NCI-H1105 treated with DMSO at 0.1 percent for 48 hours (cell line): ENCODE measurements at regions not wholly inside any gene's neighbourhood (a gene's known extent, or its start where the extent isn't known, plus 50 kb on each side); places are given as distances from the start of the nearest gene placed in this dataset.
"Not testable (repeated sequence)": the region's sequence is repeated elsewhere in the genome, so short reads cannot be mapped to it uniquely, and the experiment has no call there.

Experiments
- DNase-seq: peaks from one replicate; lab custom pipeline; 2025; lab: John Stamatoyannopoulos, UW

DNA sequence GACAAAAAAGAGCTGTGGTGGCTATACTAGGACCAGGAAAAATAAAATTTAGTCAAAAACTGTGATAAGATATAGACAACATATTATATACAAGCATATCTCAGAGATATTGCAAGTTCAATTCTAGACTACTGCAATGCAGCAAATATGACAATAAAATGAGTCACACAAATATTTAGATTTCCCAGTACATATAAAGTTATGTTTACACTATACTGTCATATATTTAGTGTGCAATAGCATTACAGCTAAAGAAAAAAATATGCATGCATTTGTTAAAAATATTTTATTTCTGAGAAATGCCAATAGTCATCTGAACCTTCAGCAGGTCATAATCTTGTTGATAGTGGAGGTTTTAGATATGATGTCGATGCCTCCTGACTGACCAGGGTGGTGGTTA, 72.1 kb downstream of the AKR1C4 start:
- no peak for DNase-seq

DNA sequence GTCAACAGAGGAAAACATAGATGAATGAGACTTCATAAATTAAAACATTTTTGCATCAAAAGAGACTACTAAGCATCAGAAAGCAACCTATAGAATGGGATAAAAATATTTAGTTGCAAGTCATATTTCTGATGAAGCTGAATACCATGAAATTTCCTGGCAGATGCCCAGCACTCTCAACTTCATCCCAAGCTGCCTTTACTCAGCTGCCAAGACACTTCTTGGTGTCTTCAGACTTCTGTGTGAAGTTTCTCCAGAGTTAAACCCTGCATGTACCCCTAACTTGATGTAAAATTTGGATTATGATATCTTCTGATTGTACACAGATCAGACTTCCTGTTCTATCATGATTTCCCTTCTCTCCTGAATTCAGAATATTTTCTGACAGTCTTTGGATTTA, 73.2 kb downstream of the AKR1C4 start:
- no peak for DNase-seq

DNA sequence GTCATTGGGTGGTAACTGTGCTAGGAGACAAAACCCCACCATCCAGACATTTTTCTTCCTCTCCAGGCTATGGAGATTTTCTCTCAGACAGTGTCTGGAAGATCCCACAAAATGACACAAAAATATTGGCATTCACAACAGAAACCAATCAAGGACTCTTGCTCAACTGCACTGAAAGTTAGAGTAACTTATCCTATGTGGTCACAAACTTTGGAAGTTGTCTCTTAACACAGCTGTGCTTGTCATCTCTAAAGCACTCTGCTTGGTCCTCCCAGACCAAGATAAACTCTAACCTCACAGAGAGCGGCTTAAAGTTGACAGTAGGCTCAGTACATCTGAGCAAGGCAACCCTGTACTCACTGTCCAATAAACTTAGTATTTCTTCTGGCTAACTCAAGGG, 74.9 kb downstream of the AKR1C4 start:
- no peak for DNase-seq

DNA sequence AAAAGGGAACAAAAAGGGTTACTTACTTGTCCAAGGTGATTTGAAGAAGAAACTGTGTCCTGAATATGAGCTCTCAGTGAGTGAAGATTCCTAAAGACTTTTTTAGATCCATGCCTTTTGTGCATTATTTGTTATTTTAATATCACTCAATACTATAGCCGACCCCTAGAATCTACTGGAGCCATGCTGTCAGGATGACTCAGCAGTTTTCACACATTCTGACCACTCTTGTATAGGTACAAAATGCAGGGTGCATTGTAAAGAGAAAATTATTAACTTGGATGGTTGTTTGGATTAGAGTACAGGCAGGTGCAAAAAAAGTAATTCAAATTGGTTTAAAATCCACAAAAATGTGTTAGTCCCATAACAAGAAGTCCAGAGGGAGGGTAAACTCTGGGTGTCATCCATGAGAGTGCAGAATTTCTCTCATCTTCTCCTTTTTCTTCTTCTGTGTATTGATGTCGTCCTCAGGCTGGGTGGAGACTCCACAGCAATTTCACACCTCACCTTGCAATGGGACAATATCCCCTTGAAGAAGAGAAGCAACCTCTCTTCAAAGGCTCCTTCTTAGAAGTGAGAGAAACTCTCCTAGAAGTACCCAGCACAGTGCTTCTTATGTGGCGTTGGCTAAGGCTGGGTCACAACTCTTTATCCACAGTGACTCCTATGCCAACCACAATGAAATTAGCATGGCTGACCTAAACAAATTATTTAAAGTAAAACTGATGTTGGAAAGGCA, 75.6 kb downstream of the AKR1C4 start:
- DNase-seq = no peak

DNA sequence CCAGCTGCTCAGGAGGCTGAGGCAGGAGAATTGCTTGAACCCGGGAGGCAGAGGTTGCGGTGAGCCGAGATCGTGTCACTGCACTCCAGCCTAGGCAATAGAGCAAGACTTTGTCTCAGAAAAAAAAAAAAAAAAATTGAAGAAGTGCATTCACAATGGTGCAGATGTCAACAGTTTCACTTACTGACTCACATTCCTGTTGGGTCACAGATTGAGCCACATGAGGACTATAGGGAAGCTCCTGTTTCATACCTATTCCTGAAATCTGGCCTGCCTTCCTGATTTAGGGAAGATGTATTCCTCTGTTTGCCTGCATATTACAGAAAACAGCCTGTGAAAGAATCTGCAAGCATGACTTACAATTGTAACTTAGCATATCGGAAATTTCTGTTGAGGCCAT, 78.2 kb downstream of the AKR1C4 start:
- no peak for DNase-seq

DNA sequence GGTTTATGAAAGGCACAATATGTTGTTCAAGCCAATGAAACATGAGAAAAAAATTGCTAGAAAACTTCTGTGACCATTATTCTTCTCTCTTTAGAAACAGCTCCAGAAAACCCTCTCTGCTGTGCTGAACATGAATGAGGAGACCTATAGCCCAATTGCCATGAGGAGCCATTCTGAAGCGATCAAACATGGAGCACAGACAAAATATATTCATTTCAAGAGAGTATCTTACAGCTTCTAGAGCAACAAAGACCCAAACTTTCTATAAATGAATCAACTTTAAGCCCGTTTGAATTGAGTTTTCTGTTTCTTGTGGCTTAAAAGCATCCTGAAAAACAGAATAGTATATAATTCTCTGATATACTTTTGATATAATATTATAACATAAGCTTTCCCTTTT, 83.4 kb upstream of the UCN3 start:
- no peak for DNase-seq

DNA sequence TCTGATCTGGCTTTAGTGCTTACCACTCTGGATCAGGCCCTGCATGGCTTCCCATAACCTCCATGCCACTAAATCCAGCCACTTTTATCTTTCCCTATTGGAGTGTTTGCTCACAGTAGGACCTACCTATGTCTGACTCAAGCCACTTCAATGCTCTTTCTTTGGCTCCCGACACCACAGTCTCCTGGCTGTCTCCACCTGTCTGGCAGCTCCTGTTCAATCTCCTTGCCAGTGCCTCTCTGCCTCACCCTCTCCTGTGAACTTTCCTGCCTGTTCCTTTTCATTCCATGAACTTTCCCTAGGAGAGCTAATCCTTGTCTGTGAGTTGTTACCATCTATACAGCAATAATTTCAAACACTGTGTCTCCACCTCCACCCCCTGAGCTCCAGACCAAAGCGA, 82.6 kb upstream of the UCN3 start:
- DNase-seq = no peak

DNA sequence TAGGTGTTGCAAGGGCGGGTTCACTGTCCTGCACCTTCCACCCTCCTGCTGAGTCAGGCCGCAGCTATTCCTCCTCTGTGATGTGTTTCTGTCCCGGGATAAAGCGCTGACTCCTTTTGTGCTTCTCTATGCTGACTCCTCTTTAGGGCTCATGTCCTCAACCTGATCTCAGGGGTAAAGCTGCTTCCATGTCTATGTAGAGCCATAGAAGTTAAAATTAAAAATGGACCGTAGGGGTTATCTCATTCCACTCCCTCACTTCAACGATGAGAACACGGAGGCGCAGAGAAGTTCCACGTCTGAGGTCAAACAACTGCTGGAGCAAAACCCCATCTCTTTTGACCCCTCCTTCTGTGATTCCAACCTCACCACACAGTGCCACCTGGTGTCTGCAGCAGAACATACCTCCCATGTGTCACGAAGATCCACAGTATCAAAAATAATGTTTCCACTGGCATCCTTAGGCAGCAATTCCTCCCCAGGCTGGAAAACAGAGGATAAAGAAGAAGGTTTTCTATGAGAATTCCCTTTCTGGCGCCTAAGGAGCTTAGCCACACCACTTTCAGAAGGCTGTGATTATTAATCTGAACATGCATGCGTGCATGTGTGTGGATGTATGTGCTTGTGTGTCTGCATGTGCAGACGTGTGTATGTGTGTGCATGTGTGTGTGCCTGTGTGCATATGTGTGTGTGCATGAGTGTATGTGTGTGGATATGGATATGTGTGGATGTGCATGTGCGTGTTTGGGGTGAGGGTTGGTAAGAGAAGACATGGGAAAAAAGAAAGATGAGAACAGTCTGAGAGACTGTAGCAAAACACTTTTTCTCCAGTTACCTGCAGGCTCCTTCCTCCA, 81.2 kb upstream of the UCN3 start:
- DNase-seq = peak; percentile 1

DNA sequence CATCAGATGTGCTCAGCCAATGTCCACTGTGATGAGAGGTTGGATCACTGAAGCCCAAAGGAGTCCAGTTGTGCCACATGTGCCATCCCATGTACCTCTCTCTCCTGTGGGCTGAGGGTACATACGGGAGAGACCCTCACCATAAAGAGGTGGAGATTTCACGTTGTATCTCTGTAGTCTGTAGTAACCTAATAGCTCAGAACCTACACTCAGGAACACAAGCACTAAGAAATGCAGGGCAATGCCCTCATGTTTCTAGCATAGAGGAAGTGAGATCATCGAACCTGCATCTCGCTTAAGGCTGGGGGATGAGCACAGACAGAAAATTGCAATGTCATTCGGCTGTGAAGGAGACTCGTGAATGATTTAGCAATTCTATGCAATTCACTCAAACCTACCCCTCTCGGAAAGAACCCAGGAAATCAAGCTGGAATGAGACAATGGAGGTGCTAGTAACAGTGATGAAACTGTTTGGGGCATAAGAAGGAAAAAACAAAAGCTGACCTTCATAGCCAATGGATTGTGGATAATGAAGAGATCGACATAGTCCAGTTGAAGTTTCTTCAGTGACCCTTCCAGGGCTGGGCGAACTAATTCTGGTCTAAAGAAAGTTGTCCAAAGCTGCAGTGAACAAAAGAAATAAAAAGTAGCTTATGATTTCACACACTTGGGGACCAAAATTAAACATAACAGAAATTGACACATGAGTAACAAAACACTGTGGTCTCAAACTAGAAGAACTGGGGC, 80.3 kb upstream of the UCN3 start:
- DNase-seq = no peak

DNA sequence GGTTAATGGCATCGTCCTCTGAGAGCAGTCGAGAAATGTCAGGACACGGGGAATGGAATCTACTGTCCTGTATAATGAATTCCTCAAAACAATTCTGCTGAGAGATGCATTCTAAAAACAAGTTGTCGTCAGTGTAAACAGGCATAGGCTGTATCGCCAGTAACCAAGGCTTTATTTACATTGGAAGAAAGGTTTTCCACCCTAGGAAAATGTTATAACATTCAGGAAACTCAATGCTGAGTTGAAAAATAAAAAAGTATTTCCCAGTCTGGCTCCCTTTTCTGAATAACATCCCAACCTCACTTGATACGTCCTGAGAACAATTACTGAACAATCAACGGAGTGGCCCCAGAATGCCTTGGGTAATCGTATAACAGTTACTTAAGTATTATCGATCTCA, 79.6 kb upstream of the UCN3 start:
- DNase-seq = no peak

DNA sequence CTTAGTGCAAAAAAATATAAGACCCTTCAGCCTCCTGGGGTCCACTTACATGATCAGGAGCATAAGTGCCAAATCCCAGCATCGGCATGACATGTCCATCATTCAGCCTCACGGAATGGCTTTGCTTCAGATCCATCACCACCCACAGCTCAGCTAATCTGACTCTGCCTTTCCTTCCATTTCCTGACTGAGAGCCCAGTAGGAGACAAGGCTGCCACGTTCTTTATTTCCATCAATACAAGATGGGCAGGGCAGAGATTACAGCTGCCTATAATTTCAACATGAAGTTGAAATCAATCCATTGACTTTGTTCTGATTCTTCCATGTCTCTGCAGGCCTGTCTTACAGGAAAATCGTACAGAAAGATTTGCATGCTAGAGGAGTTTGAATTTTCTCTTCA, 76.4 kb upstream of the UCN3 start:
- DNase-seq = no peak

DNA sequence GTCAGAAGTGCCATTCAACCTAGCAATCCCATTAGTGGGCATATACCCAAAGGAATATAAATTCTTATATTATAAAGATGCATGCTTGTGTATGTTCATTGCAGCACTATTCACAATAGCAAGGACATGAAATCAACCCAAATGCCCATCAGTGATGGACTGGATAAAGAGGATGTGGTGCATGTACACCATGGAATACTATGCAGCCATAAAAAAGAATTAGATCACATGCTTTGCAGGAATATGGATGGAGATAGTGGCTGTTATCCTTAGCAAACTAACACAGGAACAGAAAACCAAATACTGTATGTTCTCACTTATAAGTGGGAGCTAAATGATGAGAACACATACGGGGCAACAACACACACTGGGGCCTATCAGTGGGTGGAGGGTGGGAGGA, 75.5 kb upstream of the UCN3 start:
- DNase-seq = not testable (repeated sequence)

DNA sequence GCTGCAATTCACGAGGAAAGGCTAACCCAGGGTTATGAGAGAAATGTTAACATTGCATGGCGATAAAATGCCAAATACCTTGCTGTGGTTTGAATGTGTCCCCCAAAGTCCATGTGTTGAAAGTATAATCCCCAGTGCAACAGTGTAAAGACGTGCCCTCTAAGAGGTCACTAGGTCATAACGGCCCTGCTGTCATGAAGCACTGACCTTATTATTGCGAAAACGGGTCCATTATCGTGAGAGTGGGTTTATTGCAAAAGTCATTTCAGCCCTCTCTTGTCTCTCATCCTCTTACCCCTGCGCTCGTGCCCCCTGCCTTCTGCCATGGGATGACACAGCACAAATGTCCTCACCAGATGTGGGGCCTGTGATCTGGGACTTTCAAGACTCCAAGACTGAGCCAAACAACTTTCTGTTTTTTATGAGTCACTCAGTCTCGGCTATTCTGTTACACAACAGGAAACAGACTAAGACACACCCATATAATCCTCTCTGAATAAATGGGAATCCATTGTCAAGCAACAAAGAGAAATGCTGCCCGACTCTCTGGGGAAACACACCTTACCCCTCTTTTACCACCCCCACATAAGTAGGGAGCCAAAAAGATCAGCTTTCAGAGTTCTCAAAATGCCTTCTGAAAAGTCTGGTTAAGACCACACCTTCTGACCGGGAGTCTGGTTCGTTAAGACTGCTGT, 73.1 kb upstream of the UCN3 start:
- DNase-seq = no peak

DNA sequence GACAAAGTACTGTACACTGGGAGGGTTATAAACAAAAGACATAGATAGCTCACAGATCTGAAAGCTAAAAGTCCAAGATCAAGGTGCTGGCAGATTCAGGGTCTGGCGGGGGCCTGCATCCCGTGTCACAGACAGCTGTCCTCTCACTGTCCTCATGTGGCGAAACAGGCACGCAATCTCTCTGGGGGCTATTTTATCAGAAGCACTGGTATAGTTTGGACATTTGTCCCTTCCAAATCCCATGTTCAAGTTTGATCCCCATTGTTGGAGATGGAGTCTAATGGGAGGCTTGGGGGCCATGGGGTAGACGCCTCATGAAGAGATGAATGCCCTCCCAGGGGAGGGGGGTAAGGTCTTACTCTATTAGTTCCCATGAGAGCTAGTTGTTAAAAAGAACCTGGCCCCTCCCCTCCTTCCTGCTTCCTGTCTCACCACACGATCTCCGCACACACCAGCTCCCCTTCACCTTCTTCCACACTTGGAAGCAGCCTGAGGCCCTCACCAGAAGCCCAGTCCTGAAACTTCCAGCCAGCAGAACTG, 72.5 kb upstream of the UCN3 start:
- no peak for DNase-seq

DNA sequence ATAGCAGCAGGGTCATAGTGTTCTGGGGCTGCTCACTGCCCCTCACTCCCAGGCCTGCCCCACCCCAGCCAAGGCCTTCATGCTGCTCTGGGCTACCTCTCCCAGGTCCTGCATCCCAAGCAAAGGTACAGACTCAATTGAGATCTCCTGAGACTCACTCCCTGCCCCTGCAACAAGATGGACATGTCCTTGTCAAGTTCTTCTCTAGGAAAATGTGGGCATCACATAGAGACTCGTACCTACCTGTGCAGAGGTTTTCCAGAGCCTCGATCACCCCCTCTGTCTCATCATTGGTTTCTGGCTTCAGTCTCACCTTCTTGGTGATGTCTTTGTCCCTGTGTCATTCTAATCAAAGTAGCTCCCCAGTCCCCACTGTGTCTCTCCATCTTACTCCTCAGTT, 71.8 kb upstream of the UCN3 start:
- DNase-seq = not testable (repeated sequence)

DNA sequence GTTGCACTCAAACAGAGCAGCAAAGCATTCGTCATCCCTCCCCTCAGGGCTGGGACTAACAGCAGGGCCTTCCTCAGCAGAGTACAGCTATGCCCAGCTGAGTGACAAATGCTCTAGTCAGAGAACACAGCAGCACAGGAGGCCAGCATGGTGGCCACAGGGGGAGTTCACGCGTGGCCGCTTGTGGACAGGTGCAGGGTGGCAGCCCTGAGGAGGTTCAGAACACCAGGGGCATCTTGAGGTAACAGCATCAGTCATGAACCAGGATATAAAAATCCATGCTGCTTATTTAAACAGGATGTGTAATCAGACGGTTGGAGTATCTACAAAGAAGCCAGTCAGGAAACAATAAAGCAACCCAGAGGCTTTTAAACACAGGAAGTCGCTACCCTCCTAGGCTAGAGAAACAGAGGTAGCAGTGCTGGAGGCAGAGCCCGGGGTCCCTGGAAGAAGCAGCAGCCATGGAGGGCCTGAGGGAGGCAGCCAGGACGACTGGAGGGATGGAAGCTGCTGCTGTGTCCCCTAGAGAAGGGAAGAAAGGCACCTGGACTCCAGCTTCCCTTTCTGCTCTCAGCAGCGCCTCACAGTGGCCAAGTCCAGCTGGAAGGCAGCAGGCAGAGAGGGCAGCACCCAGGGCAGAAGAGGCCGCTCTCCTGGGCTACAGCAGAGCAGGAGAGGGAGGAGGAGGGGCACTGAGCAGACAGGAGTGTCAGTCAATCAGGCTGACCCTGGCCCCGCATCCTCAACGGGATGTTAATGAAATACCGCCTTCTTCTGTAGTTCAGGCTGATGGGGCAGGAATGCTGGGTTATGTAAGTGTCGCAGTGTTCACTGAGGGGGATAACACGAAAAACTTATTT, 70.8 kb upstream of the UCN3 start:
- DNase-seq = no peak

DNA sequence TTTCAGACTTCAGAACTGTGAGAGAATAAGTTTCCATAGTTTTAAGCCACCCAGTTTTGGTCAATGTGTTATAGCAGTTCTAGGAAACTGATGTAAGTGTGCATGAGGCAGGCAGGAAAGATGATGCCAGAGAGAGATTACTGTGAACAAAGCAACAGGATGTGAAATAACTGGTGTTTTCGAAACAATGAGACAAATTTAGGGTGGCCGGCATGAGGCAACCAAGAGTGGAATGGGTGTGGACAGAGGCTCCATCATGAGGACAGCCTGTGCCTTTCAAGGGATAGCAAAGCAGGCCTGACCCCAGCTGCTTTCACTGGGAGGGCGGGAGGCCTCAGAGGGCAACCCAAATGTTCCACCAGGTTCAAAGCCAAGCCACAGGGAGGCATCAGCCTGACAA, 67.3 kb upstream of the UCN3 start:
- no peak for DNase-seq

DNA sequence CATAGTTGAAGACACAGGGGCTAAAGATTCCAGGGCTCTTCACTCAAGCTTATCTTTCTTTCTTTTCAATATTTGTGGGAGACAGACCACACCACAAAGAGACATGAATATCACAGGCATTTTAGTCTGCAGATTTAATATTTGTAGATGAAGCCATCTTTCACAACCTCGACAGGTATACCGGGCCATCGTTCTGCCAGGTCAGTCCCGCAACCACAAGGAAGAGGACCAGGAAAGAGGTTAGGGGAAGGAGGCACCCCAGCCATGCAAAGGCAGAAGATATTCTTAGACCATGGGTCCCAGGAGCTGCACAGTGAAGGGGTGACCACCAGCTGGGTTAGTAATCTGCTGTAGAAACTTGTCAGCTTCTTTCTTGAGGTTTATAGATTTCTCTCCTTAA, 66.8 kb upstream of the UCN3 start:
- DNase-seq = no peak

DNA sequence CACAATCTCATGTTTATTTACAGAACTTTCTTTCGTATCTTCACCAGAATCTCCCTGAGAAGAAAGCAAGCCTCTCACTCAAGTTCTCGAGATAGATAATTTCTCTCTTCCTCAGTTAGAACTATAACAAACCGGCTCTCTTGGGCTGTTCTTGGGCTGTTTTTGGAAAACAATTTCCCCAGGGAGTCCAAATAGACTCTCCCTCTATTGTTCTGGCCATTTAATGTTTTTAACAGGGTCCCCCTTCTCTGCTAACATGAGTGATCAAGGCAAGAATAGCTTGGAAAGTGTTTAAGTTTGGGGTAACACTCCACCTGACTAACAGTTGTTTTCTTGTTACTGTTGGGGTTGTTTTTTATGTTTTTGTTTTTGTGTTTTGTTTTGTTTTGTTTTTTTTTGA, 64.8 kb upstream of the UCN3 start:
- DNase-seq = no peak

DNA sequence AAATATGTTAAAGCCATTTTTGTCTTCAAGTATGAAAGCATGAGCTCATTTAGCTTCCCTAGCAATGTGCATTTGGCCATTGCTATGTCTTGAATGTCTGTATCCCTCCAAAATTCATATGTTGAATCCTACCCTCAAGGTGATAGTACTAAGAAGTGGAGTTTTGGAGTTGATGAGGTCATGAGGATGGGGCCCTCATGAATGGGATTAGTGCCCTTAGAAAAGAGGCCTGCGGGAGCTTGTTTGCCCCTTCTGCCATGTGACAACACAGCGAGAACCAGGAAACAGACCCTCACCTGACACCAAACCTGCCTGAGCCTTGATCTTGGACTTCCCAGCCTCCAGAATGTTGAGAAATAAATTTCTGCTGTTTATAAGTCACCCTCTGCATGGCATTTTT, 61.3 kb upstream of the UCN3 start:
- DNase-seq = no peak

DNA sequence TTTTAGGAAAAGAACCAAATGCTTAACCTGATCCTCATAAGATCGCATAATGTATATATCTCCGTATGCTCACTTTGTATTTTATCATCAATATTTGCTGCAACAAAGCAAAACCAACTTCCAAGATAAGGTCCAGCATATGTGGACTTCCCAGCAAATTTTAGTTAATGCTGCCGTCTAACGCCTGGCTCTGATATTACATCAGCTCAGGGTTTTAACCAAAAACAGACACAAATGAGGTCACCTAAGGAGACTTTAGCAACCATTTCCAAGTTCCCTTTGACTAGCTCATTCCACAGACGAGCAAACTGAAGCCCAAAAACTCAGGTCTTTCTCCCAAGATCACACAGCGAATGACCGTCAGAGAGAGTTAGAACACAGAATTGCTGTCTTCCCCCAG, 59.4 kb upstream of the UCN3 start:
- no peak for DNase-seq
